T-cell (primary cell): ENCODE measurements at regions not wholly inside any gene's neighbourhood (a gene's known extent, or its start where the extent isn't known, plus 50 kb on each side); places are given as distances from the start of the nearest gene placed in this dataset.

Experiments used
- ATAC-seq, 4 experiments: fragments of 200-7000 bp in 3 of 4; fragments of 150-1000 bp in 1 of 4; cut with Tn5 transposase; replicated peaks in 1 of 4; 1 replicate in 3 of 4; 2 replicates in 1 of 4; pipeline ENCODE4 v1.10.0; 2021; ENCODE audit warnings: moderate library complexity in 3 of 4, mild to moderate bottlenecking in 2 of 4, moderate number of reproducible peaks in 1 of 4
- CTCF ChIA-PET, 2 donors: fragments of 300-600 bp; sonication (Branson Sonifier 250); formaldehyde crosslinking; loops; one replicate each; lab custom pipeline; 2022; ENCODE audit warnings: antibody characterized with exemption in 2 of 2; lab: Charles Lee
- POLR2A ChIA-PET, 2 donors: fragments of 300-600 bp; sonication (Branson Sonifier 250); formaldehyde crosslinking; loops; one replicate each; lab custom pipeline; 2022; ENCODE audit warnings: antibody characterized with exemption in 2 of 2; lab: Charles Lee
- DNase-seq, 35 experiments: peaks; one replicate each; pipeline versions ENCODE4 v3.0.0 to v3.0.0-alpha.2; 2013 to 2023
- H3K27ac ChIP-seq: one replicate; pipeline ENCODE4 v1.5.1; 2013; ENCODE audit warnings: low read length
- H3K27me3 ChIP-seq, 2 experiments: replicated peaks in 1 of 2; 1 replicate in 1 of 2; 2 replicates in 1 of 2; pipeline versions ENCODE4 v1.6.1 to v1.7.0; 2013; ENCODE audit warnings: low read length in 1 of 2, mixed read lengths in 1 of 2; ENCODE audit not compliant: control insufficient read depth in 2 of 2, insufficient read depth in 2 of 2; ENCODE audit errors: extremely low read depth in 1 of 2
- H3K36me3 ChIP-seq, 2 donors: 1 replicate in 1 of 2; 2 replicates in 1 of 2; pipeline versions ENCODE4 v1.6.1 to v1.7.0; 2013; ENCODE audit warnings: low read length in 1 of 2; ENCODE audit not compliant: control insufficient read depth in 2 of 2, insufficient read depth in 1 of 2; ENCODE audit errors: extremely low read depth in 1 of 2
- H3K4me1 ChIP-seq, 2 experiments: 1 replicate in 1 of 2; 2 replicates in 1 of 2; pipeline versions ENCODE4 v1.6.1 to v1.7.0; 2013; ENCODE audit warnings: low read length in 2 of 2, mixed read lengths in 1 of 2; ENCODE audit not compliant: insufficient read depth in 2 of 2, control insufficient read depth in 1 of 2; ENCODE audit errors: extremely low read depth in 1 of 2
- H3K4me3 ChIP-seq, 2 donors: 1 replicate in 1 of 2; 2 replicates in 1 of 2; pipeline versions ENCODE4 v1.5.1 to v1.7.0; 2013; ENCODE audit warnings: mild to moderate bottlenecking in 2 of 2, low read length in 1 of 2, moderate library complexity in 1 of 2; ENCODE audit not compliant: control insufficient read depth in 1 of 2; ENCODE audit errors: extremely low read depth in 1 of 2
- H3K9me3 ChIP-seq: 2 replicates; pipeline ENCODE4 v1.7.0; 2013
- H3K27ac Mint-ChIP-seq, 2 donors: one replicate each; pipeline ENCODE4 v1.8.0; 2020 to 2021; ENCODE audit warnings: mild to moderate bottlenecking in 2 of 2, mixed read lengths in 2 of 2
- H3K27me3 Mint-ChIP-seq, 2 donors: one replicate each; pipeline ENCODE4 v1.8.0; 2021 to 2022; ENCODE audit warnings: mixed read lengths in 2 of 2
- H3K36me3 Mint-ChIP-seq: one replicate; pipeline ENCODE4 v1.8.0; 2021; ENCODE audit warnings: mixed read lengths
- H3K4me1 Mint-ChIP-seq, 3 donors: one replicate each; pipeline ENCODE4 v1.8.0; 2020 to 2022; ENCODE audit warnings: mixed read lengths in 3 of 3, mild to moderate bottlenecking in 1 of 3
- H3K4me3 Mint-ChIP-seq, 3 donors: one replicate each; pipeline ENCODE4 v1.8.0; 2020 to 2022; ENCODE audit warnings: mild to moderate bottlenecking in 3 of 3, mixed read lengths in 3 of 3, moderate library complexity in 3 of 3
- H3K9me3 Mint-ChIP-seq, 3 donors: one replicate each; pipeline ENCODE4 v1.8.0; 2020 to 2022; ENCODE audit warnings: mixed read lengths in 3 of 3
- WGBS: methylation state at CpG from one replicate; pipeline ENCODE4 v1.1.5; 2013; ENCODE audit warnings: missing lambda C conversion rate; ENCODE audit not compliant: insufficient coverage; 5-methylcytosine and 5-hydroxymethylcytosine counted together

DNA sequence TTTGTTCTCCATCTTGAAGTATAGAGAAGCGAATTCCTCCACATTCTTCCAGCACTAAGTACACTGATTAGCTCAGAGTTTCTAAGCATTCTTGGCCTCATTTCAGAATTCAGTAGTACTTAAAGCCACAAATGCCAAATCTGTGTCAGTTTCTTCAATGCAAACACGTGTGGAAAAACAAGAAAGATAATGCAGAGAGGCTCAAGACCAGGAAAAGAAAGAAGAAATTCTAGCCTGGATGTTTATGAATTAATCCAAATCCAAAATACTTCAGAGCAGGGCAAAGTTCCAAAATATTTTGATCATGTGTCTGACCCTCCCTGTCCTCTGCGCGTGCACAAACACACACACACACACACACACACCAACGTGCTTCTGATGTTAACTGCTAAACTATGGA lies 457.6 kb downstream of the SLCO4C1 start:
- Histone ChIP-seq H3K4me3 (no peak overlapping the region), H3K27ac (no peak overlapping the region), H3K36me3 (no peaks in the 10 kb centered on the region), H3K4me1 (no peaks in the 10 kb centered on the region), H3K27me3 (no peaks in the 10 kb centered on the region), H3K9me3 (no peaks in the 10 kb centered on the region)
- Mint-ChIP-seq H3K4me1 (no peaks in the 10 kb centered on the region), H3K9me3 (peaks cover 2 to 12% (median 4%) of the 10 kb centered on the region in 3 donors), H3K27me3 (no peaks in the 10 kb centered on the region), H3K36me3 (no peaks in the 10 kb centered on the region), H3K27ac (no peak overlapping the region), H3K4me3 (no peak overlapping the region)
- no CpG with 5 or more reads among the region's 5 CpGs for WGBS
- DNase-seq (no peak), ATAC-seq (no peak)
- ChIA-PET CTCF (interaction anchor here in 1 of 2 donors (0.6 kb wide), 1 partner anchor 34 kb away, joined by 5 read pairs; no protein-coding TSS in a partner anchor), POLR2A (no interaction called here)

DNA sequence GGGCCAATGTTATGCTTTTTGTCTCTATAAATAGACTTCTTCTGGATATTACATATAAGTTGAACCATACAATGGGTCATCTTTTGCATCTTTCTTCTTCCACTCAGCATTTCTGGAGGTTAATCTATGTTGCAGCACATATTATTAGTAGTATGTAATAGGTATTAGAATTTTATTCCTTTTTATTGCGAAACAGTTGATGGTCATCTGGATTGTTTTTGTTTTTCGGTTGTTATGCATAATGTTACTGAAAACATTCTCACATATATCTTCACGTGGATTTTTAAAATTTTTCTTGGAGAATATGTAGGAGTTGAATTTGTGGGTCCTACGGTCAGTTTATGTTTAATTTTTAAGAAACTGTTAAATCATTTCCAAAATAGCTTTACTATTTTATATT lies 466.8 kb downstream of the SLCO4C1 start:
- ChIA-PET CTCF (no interaction called here), POLR2A (no interaction called here)
- ATAC-seq = no peak
- no peaks in the 10 kb centered on the region for H3K4me1 Mint-ChIP-seq
- peaks cover 7 to 25% (median 18%) of the 10 kb centered on the region in 3 donors for H3K9me3 Mint-ChIP-seq
- Histone ChIP-seq H3K27me3 (no peaks in the 10 kb centered on the region), H3K4me3 (no peak overlapping the region), H3K9me3 (no peaks in the 10 kb centered on the region), H3K27ac (no peak overlapping the region), H3K36me3 (no peaks in the 10 kb centered on the region), H3K4me1 (no peaks in the 10 kb centered on the region)
- no peak overlapping the region for H3K4me3 Mint-ChIP-seq
- no peak for DNase-seq
- no CpG with 5 or more reads among the region's 4 CpGs for WGBS
- H3K27me3 Mint-ChIP-seq = no peaks in the 10 kb centered on the region
- H3K27ac Mint-ChIP-seq = no peak overlapping the region
- H3K36me3 Mint-ChIP-seq = no peaks in the 10 kb centered on the region

DNA sequence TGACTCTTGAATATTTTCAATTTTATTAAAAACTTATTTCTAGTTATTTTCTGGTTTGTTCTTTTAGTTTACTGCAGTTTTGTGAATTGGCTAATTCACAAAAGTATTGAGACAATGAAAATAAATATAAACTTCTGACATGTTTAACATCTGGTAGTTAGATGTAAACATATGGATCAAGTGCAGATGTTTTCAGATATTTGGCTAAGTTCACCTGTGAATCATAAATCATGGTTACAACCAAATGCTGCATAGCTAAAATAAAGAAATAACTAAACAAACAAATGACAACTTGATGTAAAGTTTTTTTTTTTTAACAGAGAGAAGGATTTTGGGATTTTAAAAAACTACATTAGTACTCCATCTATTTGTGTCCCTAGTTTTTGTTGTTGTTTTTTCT lies 484.6 kb downstream of the SLCO4C1 start:
- H3K4me1 ChIP-seq = no peaks in the 10 kb centered on the region
- ATAC-seq (no peak), DNase-seq (no peak)
- no peaks in the 10 kb centered on the region for H3K36me3 ChIP-seq
- H3K9me3 ChIP-seq = no peaks in the 10 kb centered on the region
- Mint-ChIP-seq H3K27me3 (no peaks in the 10 kb centered on the region), H3K9me3 (no peaks in the 10 kb centered on the region), H3K36me3 (no peaks in the 10 kb centered on the region), H3K4me3 (no peak overlapping the region), H3K4me1 (no peaks in the 10 kb centered on the region), H3K27ac (no peak overlapping the region)
- ChIA-PET CTCF (no interaction called here), POLR2A (no interaction called here)
- no peaks in the 10 kb centered on the region for H3K27me3 ChIP-seq
- no peak overlapping the region for H3K27ac ChIP-seq
- H3K4me3 ChIP-seq = no peak overlapping the region

DNA sequence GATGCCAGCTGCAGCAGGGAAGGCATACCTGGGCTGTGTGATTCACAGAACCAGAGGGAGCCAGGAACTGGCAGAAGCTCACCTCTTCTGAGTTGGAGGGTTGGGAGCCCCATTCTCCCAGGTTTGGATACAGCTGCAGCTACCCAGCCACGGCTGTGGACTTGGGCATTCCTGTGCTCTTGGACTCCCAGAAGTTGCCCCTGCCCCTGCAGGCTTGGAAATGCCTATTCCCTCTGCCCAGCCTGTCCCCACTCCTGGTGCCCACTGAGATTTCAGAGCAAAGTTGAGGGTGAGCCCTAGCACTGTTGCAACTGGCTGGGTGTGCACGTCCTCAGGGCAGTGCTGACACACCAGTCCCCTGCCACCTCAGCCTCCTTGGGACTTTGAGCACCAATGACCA lies 489.7 kb downstream of the SLCO4C1 start:
- no peak for ATAC-seq
- ChIA-PET POLR2A (no interaction called here), CTCF (no interaction called here)
- DNase-seq = no peak
- H3K4me1 ChIP-seq = no peaks in the 10 kb centered on the region
- no peak overlapping the region for H3K4me3 ChIP-seq
- Mint-ChIP-seq H3K4me3 (no peak overlapping the region), H3K27me3 (no peaks in the 10 kb centered on the region), H3K27ac (no peak overlapping the region), H3K9me3 (no peaks in the 10 kb centered on the region), H3K4me1 (no peaks in the 10 kb centered on the region), H3K36me3 (no peaks in the 10 kb centered on the region)
- H3K27ac ChIP-seq = no peak overlapping the region
- H3K9me3 ChIP-seq = no peaks in the 10 kb centered on the region
- no peaks in the 10 kb centered on the region for H3K36me3 ChIP-seq
- H3K27me3 ChIP-seq = no peaks in the 10 kb centered on the region
- WGBS = 38% methylated on average over 1 of the region's 2 CpGs

DNA sequence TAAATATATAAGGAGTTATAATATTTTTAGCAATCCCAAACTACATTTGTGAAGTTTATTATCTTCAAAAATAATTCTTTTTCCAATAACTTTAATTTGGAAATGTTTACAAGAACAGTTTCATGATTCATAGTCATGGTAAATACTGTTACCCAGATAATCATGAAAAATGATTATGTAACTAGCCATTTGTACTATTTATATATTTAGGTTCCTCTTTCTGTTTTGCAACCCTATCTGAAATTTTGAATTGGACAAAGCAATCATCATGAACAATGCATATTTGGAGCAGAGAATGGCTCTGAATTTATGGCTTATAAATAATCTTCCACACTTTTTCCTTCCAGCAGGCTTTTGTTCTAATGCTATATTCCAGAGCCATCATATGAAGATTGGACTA lies 499.7 kb downstream of the SLCO4C1 start:
- Histone ChIP-seq H3K9me3 (no peaks in the 10 kb centered on the region), H3K4me3 (no peak overlapping the region), H3K27me3 (no peaks in the 10 kb centered on the region), H3K4me1 (no peaks in the 10 kb centered on the region), H3K27ac (no peak overlapping the region), H3K36me3 (no peaks in the 10 kb centered on the region)
- ATAC-seq = no peak
- Mint-ChIP-seq H3K27me3 (no peaks in the 10 kb centered on the region), H3K27ac (no peak overlapping the region), H3K4me3 (no peak overlapping the region), H3K9me3 (peaks cover 0 to 10% (median 0%) of the 10 kb centered on the region in 3 donors), H3K4me1 (no peaks in the 10 kb centered on the region), H3K36me3 (no peaks in the 10 kb centered on the region)
- DNase-seq = no peak
- CTCF ChIA-PET = no interaction called here
- POLR2A ChIA-PET = no interaction called here

DNA sequence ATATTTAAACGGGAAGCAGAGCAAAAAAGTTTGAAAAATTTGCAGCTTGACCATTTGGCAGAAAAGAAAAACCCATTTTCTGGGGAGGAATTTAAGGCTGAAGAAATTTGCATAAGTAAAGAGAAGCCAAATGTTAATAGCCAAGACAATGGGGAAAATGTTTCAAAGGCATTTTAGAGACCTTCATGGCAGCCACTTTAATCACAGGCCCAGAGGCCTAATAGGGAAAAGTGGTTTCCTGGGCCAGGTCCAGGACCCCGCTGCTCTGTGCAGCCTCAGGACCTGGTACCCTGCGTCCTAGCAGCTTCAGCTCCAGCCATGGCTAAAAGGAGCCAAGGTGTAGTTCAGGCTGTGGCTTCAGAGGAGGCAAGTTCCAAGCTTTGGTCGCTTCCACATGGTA lies 507.3 kb downstream of the SLCO4C1 start:
- DNase-seq = no peak
- CTCF ChIA-PET = no interaction called here

DNA sequence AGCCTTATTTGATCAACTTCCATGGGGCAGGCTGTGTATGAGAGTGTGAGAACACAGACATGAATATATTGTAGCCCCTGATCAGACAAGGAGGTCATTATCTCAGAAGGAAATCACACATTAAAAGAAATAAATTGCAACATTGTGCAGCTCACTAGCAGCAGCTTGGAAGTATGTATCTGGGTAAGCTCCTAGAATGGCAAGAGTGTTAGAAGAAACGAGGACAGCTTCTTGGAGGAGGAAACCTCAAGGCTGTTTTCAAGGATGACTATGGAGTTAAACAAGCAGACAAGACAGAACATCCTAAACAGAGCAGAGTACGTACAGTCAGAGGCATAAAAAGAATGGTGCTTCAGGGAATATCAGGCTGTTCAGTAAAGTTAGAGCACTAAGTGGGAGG lies 511.0 kb downstream of the SLCO4C1 start:
- WGBS = 25% methylated on average over 1 of the region's 2 CpGs
- Histone ChIP-seq H3K4me1 (no peaks in the 10 kb centered on the region), H3K4me3 (no peak overlapping the region), H3K9me3 (no peaks in the 10 kb centered on the region), H3K27ac (no peak overlapping the region), H3K36me3 (no peaks in the 10 kb centered on the region), H3K27me3 (no peaks in the 10 kb centered on the region)
- ATAC-seq = no peak
- Mint-ChIP-seq H3K4me1 (no peaks in the 10 kb centered on the region), H3K27ac (no peak overlapping the region), H3K27me3 (no peaks in the 10 kb centered on the region), H3K4me3 (no peak overlapping the region), H3K9me3 (peaks cover 0 to 4% (median 0%) of the 10 kb centered on the region in 3 donors), H3K36me3 (no peaks in the 10 kb centered on the region)
- no peak for DNase-seq
- ChIA-PET POLR2A (no interaction called here), CTCF (no interaction called here)

More for the DNA sequence above, 507.3 kb downstream of the SLCO4C1 start:
- no peaks in the 10 kb centered on the region for H3K4me1 Mint-ChIP-seq
- no peaks in the 10 kb centered on the region for H3K36me3 Mint-ChIP-seq
- Histone ChIP-seq H3K9me3 (no peaks in the 10 kb centered on the region), H3K27me3 (no peaks in the 10 kb centered on the region), H3K36me3 (no peaks in the 10 kb centered on the region), H3K4me3 (no peak overlapping the region), H3K4me1 (no peaks in the 10 kb centered on the region), H3K27ac (no peak overlapping the region)
- WGBS = 39% methylated on average over 3 of the region's 4 CpGs
- H3K4me3 Mint-ChIP-seq = no peak overlapping the region
- H3K27me3 Mint-ChIP-seq = no peaks in the 10 kb centered on the region
- POLR2A ChIA-PET = no interaction called here
- peaks cover 0 to 10% (median 4%) of the 10 kb centered on the region in 3 donors for H3K9me3 Mint-ChIP-seq
- no peak overlapping the region for H3K27ac Mint-ChIP-seq
- ATAC-seq = no peak
